Right lobe of liver (tissue), 6 donors: ENCODE measurements at regions not wholly inside any gene's neighbourhood (a gene's known extent, or its start where the extent isn't known, plus 50 kb on each side); places are given as distances from the start of the nearest gene placed in this dataset.

Experiments used
- ATAC-seq, 4 donors: fragments of 200-7000 bp; cut with Tn5 transposase; one replicate each; pipeline ENCODE4 v1.9.1; 2020; ENCODE audit warnings: mild to moderate bottlenecking in 4 of 4, moderate library complexity in 4 of 4
- DNase-seq, 3 donors: peaks; one replicate each; pipeline ENCODE4 v3.0.0-alpha.2; 2020
- H3K27ac ChIP-seq, 3 donors: fragments of 200-600 bp; one replicate each; pipeline ENCODE4 v1.8.0; 2022
- H3K27me3 ChIP-seq, 2 donors: fragments of 200-600 bp; one replicate each; pipeline ENCODE4 v1.8.0; 2022
- H3K36me3 ChIP-seq, 4 donors: fragments of 200-600 bp; sonication (generic) in 1 of 4; one replicate each; pipeline versions ENCODE4 v1.5.1 to v1.8.0; 2017 to 2022; ENCODE audit warnings: control low read depth in 1 of 4
- H3K4me1 ChIP-seq, 4 donors: fragments of 200-600 bp; sonication (generic) in 1 of 4; one replicate each; pipeline versions ENCODE4 v1.5.1 to v1.8.0; 2017 to 2022; ENCODE audit warnings: control low read depth in 1 of 4
- H3K4me3 ChIP-seq, 3 donors: fragments of 200-600 bp; one replicate each; pipeline ENCODE4 v1.8.0; 2022
- H3K9me3 ChIP-seq, 4 donors: fragments of 200-600 bp; sonication (generic) in 1 of 4; one replicate each; pipeline versions ENCODE4 v1.5.1 to v1.8.0; 2017 to 2022; ENCODE audit warnings: control low read depth in 1 of 4
- POLR2A ChIP-seq: fragments of 450-650 bp; IDR thresholded peaks from one replicate; pipeline ENCODE4 v1.6.1; 2017; ENCODE audit warnings: antibody characterized with exemption, mild to moderate bottlenecking
- WGBS: methylation state at CpG from one replicate; pipeline ENCODE4 v1.1.6; 2018; ENCODE audit warnings: low coverage, low lambda C conversion rate; ENCODE audit not compliant: insufficient coverage; ENCODE audit errors: missing lambda C conversion rate; 5-methylcytosine and 5-hydroxymethylcytosine counted together
- intact Hi-C, 2 donors: fragments of 100-400 bp; cut with DNase I; formaldehyde crosslinking; loops; one replicate each; pipeline versions ENCODE4 v1.11.2 to v1.14.1; 2022
- TF ChIP-seq, protein P1 (sequence below), 4 donors: fragments of 200-600 bp in 3 of 4; fragments of 450-650 bp in 1 of 4; IDR thresholded peaks; one replicate each; pipeline versions ENCODE4 v1.5.1 to v1.8.0; 2016 to 2022; ENCODE audit warnings: antibody characterized with exemption in 4 of 4, mild to moderate bottlenecking in 2 of 4
- donor health status: DM: no; HTN: yes; CAD: no.
- donor health status: DM: no; HTN: no; CAD: no.
- donor health status: DM: no; HTN: no; CAD: no.
- donor health status: DM: no; HTN: yes; CAD: no.
- donor health status: DM: no; HTN: yes; CAD: no.

GRCh38 chr10:42986633-42987032 lies 90.2 kb upstream of the RET start:
- TF ChIP-seq POLR2A: no peak
- TF ChIP-seq, protein P1, sequence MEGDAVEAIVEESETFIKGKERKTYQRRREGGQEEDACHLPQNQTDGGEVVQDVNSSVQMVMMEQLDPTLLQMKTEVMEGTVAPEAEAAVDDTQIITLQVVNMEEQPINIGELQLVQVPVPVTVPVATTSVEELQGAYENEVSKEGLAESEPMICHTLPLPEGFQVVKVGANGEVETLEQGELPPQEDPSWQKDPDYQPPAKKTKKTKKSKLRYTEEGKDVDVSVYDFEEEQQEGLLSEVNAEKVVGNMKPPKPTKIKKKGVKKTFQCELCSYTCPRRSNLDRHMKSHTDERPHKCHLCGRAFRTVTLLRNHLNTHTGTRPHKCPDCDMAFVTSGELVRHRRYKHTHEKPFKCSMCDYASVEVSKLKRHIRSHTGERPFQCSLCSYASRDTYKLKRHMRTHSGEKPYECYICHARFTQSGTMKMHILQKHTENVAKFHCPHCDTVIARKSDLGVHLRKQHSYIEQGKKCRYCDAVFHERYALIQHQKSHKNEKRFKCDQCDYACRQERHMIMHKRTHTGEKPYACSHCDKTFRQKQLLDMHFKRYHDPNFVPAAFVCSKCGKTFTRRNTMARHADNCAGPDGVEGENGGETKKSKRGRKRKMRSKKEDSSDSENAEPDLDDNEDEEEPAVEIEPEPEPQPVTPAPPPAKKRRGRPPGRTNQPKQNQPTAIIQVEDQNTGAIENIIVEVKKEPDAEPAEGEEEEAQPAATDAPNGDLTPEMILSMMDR (IDR thresholded peaks at IDR 0.05): no peak
- no peaks in the 10 kb centered on the region for H3K36me3 ChIP-seq
- 63% methylated on average over 4 of the region's 4 CpGs for WGBS
- no peak overlapping the region for H3K27ac ChIP-seq
- intact Hi-C loops: no loop called here
- H3K4me3 ChIP-seq: no peak overlapping the region
- no peaks in the 10 kb centered on the region for H3K9me3 ChIP-seq
- ATAC-seq (no peak), DNase-seq (no peak)
- H3K4me1 ChIP-seq: no peaks in the 10 kb centered on the region
- H3K27me3 ChIP-seq: no peaks in the 10 kb centered on the region

DNA sequence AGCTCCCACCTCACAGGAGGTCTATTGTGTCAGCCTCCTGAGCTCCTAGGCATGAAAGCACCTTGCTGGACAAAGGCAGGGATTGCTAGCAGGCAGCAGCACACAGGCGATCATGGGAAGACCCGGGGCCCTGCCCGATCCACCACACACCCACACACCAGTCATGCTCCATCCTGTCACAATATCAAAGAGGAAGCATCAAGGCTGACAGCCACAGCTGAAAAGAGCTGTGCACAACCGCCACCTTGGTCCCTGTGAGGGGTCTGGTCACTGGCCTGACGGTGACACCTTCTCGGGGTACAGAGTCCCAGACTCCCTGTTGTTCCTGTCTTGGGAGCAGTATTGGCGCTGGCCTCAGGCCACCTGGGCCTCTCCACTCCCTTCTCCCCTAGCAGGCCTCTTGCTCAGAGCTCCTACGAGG lies 89.7 kb upstream of the RET start:
- TF ChIP-seq, protein P1 (IDR thresholded peaks at IDR 0.05): no peak
- TF ChIP-seq POLR2A: no peak
- Histone ChIP-seq H3K27ac (no peak overlapping the region), H3K4me1 (no peaks in the 10 kb centered on the region), H3K4me3 (no peak overlapping the region), H3K9me3 (no peaks in the 10 kb centered on the region), H3K36me3 (no peaks in the 10 kb centered on the region), H3K27me3 (no peaks in the 10 kb centered on the region)
- ATAC-seq: no peak
- DNase-seq: no peak
- intact Hi-C loops: no loop called here
- WGBS: 60% methylated on average over 1 of the region's 8 CpGs

DNA sequence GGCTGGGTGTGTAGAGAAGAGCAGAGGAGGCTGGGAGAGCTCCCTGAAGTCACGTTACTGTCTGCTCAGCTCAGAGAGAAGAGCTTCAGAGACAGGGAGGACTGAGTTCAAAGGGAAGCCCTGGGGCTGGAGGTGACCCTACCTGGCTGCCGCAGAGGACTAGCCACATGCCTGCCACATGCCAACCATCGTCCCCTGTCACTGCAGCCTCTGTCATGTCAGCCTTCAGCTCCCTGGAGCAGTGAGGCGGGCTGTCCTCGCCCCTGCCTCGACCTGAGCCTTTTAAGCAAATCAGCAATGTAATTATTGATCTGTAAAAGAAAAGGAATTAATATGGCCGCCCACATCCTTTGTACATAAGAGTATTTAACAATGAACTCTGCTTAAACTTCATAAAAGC lies 89.3 kb upstream of the RET start:
- Histone ChIP-seq H3K9me3 (no peaks in the 10 kb centered on the region), H3K27ac (no peak overlapping the region), H3K4me1 (no peaks in the 10 kb centered on the region), H3K36me3 (no peaks in the 10 kb centered on the region), H3K4me3 (no peak overlapping the region), H3K27me3 (no peaks in the 10 kb centered on the region)
- 89% methylated on average over 3 of the region's 7 CpGs for WGBS
- no peak for DNase-seq
- ATAC-seq: no peak
- TF ChIP-seq, protein P1 (IDR thresholded peaks at IDR 0.05): no peak
- no peak for TF ChIP-seq POLR2A
- intact Hi-C loops: no loop called here

- intact Hi-C loops: no loop called here
- WGBS: 87% methylated on average over 3 of the region's 7 CpGs
- DNase-seq: no peak
These were observed 88.8 kb upstream of the RET start for GRCh38 chr10:42988069-42988468.

DNA sequence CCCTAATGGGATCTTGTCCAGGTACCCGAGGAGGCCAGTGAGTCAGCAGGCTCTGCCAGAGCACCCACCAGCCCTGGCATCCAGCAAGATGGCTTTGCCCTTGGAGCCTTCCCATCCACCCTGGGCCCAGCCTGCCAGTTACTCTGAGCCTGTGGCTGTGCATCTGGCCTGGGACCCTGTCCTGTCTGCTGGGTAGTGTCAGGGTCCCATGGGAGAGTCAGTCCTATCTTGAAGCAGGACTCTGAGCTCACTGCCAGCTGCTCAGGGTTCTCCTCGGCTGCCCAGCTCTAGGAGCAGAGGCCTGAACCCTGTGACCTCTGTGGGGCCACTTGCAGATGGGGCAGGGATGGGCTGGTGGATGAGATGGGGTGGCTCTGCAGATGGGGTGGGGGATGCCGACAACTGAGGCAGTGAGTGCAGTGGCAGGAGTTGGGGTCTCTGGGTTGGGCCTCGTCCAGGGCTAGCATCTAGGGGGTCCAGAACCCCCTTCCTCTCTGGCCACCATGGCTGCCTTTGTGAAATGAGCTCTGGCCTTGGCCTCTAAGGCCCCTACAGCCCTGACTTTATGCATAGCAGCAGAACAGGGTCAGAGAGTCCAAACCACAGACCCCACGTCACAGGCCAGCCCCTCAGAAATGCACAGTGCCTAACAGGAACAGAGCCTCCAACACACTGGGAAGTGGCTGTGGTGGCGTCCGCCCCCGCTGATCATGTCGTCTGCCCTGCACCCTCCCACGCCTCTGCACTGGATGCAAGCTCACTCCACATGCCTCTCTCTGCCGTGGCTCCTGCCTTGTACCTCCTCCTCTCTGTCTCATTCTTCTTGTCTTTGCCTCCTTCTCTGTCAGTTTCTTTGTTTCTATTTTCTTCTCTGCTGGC lies 88.1 kb upstream of the RET start:
- 64% methylated on average over 7 of the region's 11 CpGs for WGBS
- ATAC-seq: peak in 1 of 4 donors; percentile 23
- Histone ChIP-seq H3K27ac (no peak overlapping the region), H3K36me3 (no peaks in the 10 kb centered on the region), H3K4me3 (no peak overlapping the region), H3K27me3 (no peaks in the 10 kb centered on the region), H3K4me1 (no peaks in the 10 kb centered on the region), H3K9me3 (no peaks in the 10 kb centered on the region)
- TF ChIP-seq, protein P1 (IDR thresholded peaks at IDR 0.05): no peak
- intact Hi-C loops: no loop called here
- no peak for DNase-seq

More at GRCh38 chr10:42988069-42988468, 88.8 kb upstream of the RET start:
- no peaks in the 10 kb centered on the region for H3K27me3 ChIP-seq
- no peak overlapping the region for H3K27ac ChIP-seq
- H3K4me3 ChIP-seq: no peak overlapping the region
- no peaks in the 10 kb centered on the region for H3K9me3 ChIP-seq
- no peak for ATAC-seq
- TF ChIP-seq POLR2A: no peak
- no peaks in the 10 kb centered on the region for H3K4me1 ChIP-seq
- H3K36me3 ChIP-seq: no peaks in the 10 kb centered on the region
